ENCODE measurements at regions not wholly inside any gene's neighbourhood (a gene's known extent, or its start where the extent isn't known, plus 50 kb on each side); places are given as distances from the start of the nearest gene placed in this dataset.
"Not testable (repeated sequence)": the region's sequence is repeated elsewhere in the genome, so short reads cannot be mapped to it uniquely, and the experiment has no call there.

GRCh38 chr18:43341014-43341413 lies 63.7 kb upstream of the SYT4 start:
- no peak for DNase-seq

GRCh38 chr18:43350176-43350575 lies 72.9 kb upstream of the SYT4 start:
- no peak for DNase-seq

GRCh38 chr18:43364535-43364934 lies 87.2 kb upstream of the SYT4 start:
- no peak for DNase-seq

GRCh38 chr18:43367895-43368294 lies 90.6 kb upstream of the SYT4 start:
- DNase-seq = no peak

- not testable (repeated sequence) for DNase-seq
These were observed 92.0 kb upstream of the SYT4 start for GRCh38 chr18:43369311-43369710.

- DNase-seq = no peak
These were observed 95.5 kb upstream of the SYT4 start for GRCh38 chr18:43372773-43373172.

GRCh38 chr18:43380104-43380672 lies 102.9 kb upstream of the SYT4 start:
- DNase-seq = no peak

- DNase-seq = no peak
These were observed 105.5 kb upstream of the SYT4 start for GRCh38 chr18:43382641-43383403.

GRCh38 chr18:43389163-43389562 lies 111.9 kb upstream of the SYT4 start:
- no peak for DNase-seq

- DNase-seq = no peak
These were observed 114.9 kb upstream of the SYT4 start for GRCh38 chr18:43392168-43392567.

GRCh38 chr18:43393174-43393573 lies 115.9 kb upstream of the SYT4 start:
- no peak for DNase-seq

- DNase-seq = no peak
These were observed 119.0 kb upstream of the SYT4 start for GRCh38 chr18:43396266-43396665.

GRCh38 chr18:43398601-43399000 lies 121.3 kb upstream of the SYT4 start:
- no peak for DNase-seq

GRCh38 chr18:43405097-43405496 lies 127.8 kb upstream of the SYT4 start:
- DNase-seq = no peak

GRCh38 chr18:43414006-43414405 lies 136.7 kb upstream of the SYT4 start:
- no peak for DNase-seq

- no peak for DNase-seq
These were observed 142.8 kb upstream of the SYT4 start for GRCh38 chr18:43420091-43420490.

- DNase-seq = no peak
These were observed 143.7 kb upstream of the SYT4 start for GRCh38 chr18:43420950-43421349.

- DNase-seq = no peak
These were observed 145.2 kb upstream of the SYT4 start for GRCh38 chr18:43422518-43422917.

- no peak for DNase-seq
These were observed 158.6 kb upstream of the SYT4 start for GRCh38 chr18:43435851-43436250.

- DNase-seq = no peak
These were observed 164.8 kb upstream of the SYT4 start for GRCh38 chr18:43442131-43442530.

- no peak for DNase-seq
These were observed 165.3 kb upstream of the SYT4 start for GRCh38 chr18:43442571-43442970.

- DNase-seq = no peak
These were observed 188.2 kb upstream of the SYT4 start for GRCh38 chr18:43465483-43465882.

GRCh38 chr18:43471873-43472272 lies 194.6 kb upstream of the SYT4 start:
- DNase-seq = no peak

GRCh38 chr18:43481069-43481468 lies 203.8 kb upstream of the SYT4 start:
- no peak for DNase-seq

GRCh38 chr18:43482136-43482535 lies 204.8 kb upstream of the SYT4 start:
- DNase-seq = no peak
